Cerebellar cortex (tissue), 1 donor: ENCODE measurements at regions not wholly inside any gene's neighbourhood (a gene's known extent, or its start where the extent isn't known, plus 50 kb on each side); places are given as distances from the start of the nearest gene placed in this dataset.

Source experiments
- DNase-seq: peaks from one replicate; pipeline ENCODE4 v3.0.0-alpha.2; 2015; ENCODE audit warnings: low spot score

DNA sequence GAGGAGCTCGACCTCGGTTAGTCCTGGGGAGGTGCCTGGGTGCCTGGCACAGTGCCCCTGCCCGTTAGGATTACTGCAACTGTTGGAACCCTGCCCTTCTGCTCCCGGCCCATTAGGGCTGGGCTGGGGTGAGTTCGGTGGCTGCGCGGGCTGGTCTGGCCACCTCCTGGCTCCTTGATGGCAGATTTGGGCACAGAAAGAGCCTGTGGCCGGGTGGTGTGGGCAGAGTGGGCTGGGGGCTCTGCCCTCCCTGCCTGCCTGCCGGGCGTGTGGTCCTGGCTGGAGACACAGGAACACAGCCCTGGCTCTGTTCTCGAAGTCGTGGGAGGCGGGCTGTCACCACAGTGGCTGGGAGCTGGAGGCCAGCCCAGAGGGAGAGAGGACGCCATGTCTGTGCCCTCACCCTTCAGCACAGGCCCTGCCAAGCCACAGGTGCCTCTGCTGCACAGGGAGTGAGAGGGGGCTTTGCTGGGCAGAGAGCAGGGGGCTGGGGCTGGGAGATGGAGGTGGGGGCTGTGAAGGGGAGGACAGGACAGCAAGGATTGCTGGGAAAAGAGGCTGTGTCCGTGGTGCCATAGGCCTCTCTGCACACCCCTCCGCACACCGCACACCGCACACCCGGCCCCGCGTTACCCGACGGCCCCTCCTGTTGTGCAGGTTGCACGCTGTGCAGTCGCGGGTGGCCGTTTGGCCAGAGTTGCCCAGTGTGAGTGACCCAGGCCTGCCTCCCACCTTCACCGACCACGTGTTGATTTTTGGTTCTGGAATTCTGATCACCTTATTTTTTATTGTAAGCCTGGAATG lies 236.6 kb upstream of the GSE1 start:
- peak; percentile 73 for DNase-seq

DNA sequence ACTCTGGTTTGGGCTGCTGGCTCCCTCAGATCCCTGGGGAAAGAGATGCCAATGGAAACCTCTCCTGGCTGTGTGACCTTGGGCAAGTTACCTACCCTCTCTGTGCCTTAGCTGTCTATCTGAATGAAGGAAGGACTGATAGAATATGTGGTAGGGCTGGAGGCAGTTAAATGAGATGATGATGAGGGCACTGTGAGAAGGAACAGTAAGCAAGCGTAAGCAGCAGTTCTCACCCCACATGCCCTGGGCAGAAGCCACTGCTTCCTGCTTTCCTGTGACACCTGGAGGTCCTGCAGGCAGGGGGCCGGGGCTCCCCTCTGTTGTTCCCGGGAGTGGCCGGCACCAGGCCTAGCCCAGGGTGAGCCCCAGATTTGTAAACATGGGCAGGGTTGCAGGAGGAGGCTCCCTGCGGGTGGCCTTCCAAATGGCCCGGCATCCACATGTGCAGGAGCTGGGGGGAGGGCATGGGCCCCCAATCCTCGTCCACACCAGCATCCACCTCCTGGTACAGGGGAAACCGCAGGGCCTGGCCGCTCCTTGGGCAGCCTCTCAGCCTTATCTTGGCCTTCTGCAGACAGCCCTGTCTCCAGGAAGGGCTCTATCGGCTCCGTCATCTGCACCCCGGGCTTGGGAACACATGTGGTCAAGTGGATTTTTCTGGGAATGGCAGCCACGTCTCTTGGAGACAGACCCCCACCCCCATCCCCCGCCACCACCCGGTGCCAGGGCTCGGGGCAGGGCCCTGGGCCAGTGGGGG lies 235.6 kb upstream of the GSE1 start:
- DNase-seq: no peak

DNA sequence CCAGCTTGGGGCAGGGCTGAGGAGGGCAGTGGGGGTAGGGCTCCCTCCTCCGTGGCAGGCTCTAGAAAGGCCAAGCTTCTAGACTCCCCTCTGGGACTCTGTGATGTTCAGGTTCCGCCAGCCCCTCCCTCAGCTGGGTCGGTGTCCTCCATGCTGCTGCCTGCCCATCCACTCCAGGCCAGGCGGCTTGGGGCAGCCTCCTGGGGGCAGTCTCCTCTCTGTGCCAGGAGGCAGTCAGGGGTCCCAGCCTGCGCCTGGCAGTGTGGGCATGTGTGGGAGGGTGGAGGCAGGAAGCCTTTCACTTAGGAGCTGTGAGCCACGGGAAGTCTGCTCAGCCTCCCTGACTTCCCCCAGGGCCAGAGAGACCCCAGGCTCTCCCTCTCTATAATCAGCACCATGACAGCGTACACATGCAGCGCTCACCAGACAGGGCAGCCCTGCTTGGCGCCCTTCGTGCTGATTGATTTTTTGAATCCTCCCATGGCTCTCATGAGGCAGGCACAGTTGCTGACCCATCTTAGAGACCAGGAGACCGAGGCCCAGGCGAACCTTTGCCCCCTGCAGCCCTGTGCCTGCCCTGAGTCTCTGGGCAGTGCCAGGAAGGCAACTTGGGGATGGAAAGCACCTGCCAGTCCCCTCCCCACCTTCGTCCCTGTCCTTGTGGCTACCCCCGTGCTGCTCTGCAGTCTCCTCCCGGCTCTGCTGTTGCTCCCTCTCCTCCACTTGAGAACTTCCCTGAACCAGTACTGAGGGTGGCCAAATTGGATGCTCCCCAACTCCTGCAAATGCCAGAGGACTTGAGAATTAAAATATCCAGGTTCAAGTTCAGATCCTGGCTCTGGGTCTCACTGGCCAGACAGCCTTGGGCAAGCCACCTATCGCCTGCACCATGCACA lies 234.7 kb upstream of the GSE1 start:
- no peak for DNase-seq

GRCh38 chr16:85379041-85380001 lies 233.8 kb upstream of the GSE1 start:
- DNase-seq: no peak

DNA sequence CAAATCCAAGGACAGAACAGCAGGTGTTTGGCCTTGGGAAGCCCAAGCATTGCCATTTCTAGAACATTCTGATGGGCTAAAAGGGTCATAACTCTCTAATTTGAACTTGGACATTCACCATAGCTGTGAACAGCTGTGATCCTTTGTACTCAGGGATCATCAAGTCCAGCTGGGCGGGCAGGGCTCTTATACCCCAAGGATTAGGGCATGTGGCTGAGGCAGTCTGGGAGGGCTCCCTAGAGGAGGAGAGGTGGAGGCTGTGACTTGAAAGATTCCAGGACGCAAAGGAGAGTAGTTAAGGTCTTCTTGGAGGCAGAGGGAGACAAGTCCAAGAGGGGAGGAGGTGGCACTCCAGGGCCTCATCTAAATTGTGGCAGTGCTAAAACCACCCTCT lies 233.1 kb upstream of the GSE1 start:
- DNase-seq: no peak

GRCh38 chr16:85380905-85381737 lies 232.0 kb upstream of the GSE1 start:
- no peak for DNase-seq

GRCh38 chr16:85381738-85382592 lies 231.2 kb upstream of the GSE1 start:
- peak; percentile 64 for DNase-seq

DNA sequence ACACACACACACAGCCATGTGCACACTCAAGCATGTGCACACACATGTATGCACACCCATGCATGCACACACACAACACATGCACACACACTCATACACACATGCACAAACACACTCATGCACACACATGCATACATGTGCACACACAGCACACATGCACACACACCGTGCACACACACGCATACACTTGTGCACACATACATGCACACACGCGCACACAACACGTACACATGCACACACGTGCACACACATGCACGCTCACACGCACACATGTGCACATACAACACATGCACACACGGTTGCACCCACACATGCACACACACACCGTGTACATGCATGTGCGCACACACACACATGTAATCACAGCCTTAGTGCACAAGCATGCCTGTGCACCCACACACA lies 230.4 kb upstream of the GSE1 start:
- no peak for DNase-seq

- no peak for DNase-seq
Measured at GRCh38 chr16:85383836-85384832, 229.0 kb upstream of the GSE1 start.

GRCh38 chr16:85384833-85385462 lies 228.2 kb upstream of the GSE1 start:
- DNase-seq: no peak

- DNase-seq: no peak
Measured at GRCh38 chr16:85385463-85386331, 227.4 kb upstream of the GSE1 start.

DNA sequence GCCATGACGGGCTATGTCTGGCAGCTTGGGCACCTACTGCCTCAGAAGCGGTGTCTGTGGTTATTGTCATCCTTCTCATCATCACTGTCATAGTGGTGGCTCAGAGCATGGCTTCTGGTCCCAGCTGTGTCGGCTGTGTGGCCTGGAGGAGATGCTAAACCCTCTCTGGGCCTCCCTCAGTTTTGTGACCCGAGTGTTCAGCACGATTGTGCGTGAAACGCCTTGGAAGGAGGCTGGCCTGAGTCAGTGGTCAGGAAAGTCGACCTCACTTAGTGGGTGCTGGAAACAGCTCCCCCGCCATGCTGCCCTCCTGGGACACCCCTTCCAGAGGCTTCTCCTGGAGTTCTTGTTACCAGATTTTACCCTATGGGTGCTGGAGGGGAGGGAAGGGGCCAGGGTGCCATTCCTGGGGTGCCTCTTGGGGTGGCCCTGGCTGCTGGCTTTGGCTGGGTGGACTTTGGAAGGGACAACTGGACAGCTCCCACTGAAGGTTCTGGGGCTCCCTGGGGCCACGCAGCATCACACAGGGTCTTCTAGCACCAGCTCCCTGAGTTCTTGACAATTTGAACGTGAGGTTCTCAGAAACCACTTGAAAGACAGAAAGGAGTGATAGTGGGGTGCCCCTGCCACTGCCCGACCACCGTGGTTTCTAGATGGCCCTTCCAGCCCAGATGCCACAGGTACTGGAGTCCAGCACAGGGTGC lies 226.5 kb upstream of the GSE1 start:
- DNase-seq: no peak

- no peak for DNase-seq
Measured at GRCh38 chr16:85387171-85387507, 226.0 kb upstream of the GSE1 start.

DNA sequence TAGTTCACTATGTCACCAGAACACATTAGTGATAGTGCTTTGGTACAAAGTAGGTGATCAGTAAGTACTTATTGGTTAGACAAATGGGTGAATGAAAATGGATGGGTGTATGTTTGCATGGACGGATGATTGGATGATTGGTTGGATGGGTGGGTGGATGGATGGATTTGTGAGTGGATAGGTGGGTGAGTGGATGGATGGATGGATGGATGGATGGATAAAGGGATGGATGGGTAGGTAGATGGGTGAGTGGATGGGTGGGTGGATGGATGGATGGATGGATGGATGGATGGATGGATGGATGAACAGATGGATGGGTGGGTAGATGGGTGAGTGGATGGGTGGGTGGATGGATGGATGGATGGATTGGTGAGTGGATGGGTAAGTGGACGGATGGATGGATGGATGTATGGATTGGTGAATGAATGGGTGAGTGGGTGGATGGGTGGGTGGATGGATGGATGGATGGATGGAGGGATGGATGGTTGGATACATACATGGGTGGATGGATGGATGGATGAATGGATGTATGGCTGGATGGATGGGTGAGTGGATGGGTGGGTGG lies 225.3 kb upstream of the GSE1 start:
- no peak for DNase-seq

DNA sequence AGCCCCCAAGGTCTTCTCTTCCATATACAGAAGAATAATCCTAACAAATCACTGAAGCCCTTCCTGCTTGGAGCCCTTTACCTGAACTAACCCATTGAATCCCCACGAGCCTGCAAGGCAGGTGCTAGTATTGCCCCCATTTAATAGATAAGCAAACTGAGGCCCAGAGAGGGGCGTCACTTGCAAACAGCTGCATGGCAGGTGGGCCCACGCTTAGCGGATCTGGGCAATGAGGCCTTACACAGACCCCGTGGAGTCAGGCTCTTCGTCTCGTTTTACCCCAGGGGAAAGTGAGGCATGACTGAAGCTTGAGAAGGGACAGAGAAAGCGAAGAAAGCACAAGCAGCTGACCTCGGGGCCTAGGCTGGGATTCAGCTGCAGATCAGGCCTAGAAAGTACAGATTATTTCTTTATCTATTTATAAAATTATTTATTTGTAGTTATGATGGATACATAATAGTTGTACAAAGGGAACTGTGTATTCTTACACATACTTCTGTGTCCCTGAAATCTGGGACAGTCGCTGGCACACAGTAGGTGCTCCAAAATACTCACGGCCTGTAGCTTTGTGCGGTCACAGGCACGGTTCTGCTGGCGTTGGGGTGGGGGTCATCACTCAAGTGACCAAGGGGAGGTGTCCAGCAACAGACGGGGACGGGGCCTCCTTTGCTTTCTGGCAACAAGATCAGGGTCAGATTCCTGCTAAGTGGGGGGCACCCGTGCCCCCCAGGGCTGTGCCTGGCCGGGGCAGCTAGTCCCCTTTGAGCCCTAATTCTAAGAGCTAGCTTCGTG lies 223.2 kb upstream of the GSE1 start:
- DNase-seq: no peak
